Stimulated activated memory B cell treated with anti-CD40 and anti-IgM and Interleukin-4, amounts not matched to agents 10 μg/mL and 1 μg/mL and 100 μg/mL, for 72 hours (primary cell): ENCODE measurements at regions not wholly inside any gene's neighbourhood (a gene's known extent, or its start where the extent isn't known, plus 50 kb on each side); places are given as distances from the start of the nearest gene placed in this dataset.

ENCODE experiments used
- ATAC-seq: fragments of 150-1000 bp; cut with Tn5 transposase; 2 replicates; pipeline ENCODE4 v1.10.0; 2021
- H3K27ac Mint-ChIP-seq: one replicate; pipeline ENCODE4 v1.8.0; 2022; ENCODE audit warnings: mild to moderate bottlenecking, mixed read lengths
- H3K27me3 Mint-ChIP-seq: one replicate; pipeline ENCODE4 v1.8.0; 2022; ENCODE audit warnings: mixed read lengths
- H3K36me3 Mint-ChIP-seq: one replicate; pipeline ENCODE4 v1.8.0; 2022; ENCODE audit warnings: mixed read lengths
- H3K4me1 Mint-ChIP-seq: one replicate; pipeline ENCODE4 v1.8.0; 2022; ENCODE audit warnings: mixed read lengths
- H3K4me3 Mint-ChIP-seq: one replicate; pipeline ENCODE4 v1.8.0; 2022; ENCODE audit warnings: mild to moderate bottlenecking, moderate library complexity, mixed read lengths
- H3K9me3 Mint-ChIP-seq: one replicate; pipeline ENCODE4 v1.8.0; 2022; ENCODE audit warnings: mixed read lengths

DNA sequence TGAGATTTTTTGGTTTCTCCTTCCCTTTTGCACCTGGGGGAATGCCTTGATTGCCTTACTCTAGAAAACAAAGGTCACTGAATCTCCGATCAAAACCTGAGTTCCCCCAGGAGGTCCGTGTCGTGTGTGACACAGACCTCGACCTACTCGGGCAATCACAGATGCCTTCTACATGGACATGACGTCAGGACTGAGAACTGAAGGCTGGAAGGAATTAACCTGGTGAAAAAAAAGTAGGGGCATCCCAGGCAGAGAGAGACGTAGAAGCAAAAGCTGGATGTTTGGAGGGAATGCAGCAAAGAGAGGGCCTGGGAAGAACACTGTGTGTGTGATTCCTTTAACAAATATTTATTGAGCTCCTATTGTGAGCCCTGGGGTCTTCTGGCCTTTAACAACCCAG, 178.0 kb downstream of the PRDM2 start:
- Mint-ChIP-seq H3K36me3 (no peaks in the 10 kb centered on the region), H3K27ac (no peak overlapping the region), H3K27me3 (peaks cover 25% of the 10 kb centered on the region), H3K9me3 (peaks cover 3% of the 10 kb centered on the region), H3K4me1 (no peaks in the 10 kb centered on the region), H3K4me3 (no peak overlapping the region)
- no peak for ATAC-seq

DNA sequence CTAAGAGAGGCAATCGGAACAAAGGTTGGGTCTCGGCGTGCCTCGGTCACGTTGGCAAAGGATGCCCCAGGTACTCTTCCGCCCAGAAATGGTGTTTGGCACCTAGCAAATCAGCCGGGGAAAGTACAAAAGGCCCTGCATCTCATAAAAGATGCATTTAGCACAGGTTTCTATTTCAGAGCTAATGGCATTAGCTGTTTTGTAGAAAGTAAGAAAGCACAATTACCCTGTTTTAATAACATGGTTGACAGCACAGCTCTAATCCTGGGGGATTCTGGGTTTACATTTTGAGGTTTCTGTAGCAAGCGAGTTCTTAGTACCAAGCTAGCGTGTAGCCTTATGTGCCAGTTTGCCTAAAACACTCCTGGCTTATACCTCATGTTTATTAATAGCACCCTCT, 178.5 kb downstream of the PRDM2 start:
- no peaks in the 10 kb centered on the region for H3K4me1 Mint-ChIP-seq

DNA sequence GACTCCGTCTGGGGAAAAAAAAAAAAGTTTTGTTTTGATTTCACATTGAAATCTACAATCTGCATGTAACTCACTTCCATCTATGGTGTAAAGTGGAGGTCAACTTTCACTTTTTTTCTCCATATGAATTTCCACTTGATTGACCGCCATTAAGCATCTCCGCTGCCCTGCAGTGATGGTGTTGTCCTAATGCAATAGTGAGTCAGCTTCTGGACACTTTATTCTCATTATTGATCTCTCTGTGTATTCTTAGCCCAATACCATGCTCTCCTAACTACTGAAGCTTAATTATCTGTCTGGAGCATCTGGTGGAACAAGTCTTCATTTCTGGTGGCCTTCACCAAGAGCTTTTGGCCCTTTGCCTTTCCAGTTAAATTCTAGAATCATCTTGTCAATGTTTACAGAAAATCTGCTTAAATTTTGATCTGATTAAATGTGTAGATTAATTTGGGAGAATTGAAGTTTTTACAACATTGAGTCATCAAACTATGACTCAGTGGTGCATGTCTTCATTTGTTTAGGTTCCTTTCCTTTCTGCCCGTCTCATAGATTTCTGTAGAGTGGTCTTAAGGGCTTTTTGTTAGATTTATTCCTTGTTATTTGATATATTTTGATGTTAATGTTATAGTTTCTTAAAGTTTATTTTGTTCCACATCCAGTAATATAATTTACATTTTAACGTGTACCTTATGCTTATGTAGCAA, 181.5 kb downstream of the PRDM2 start:
- H3K36me3 Mint-ChIP-seq, result no peaks in the 10 kb centered on the region
- ATAC-seq, result no peak
- no peaks in the 10 kb centered on the region for H3K9me3 Mint-ChIP-seq
- peaks cover 26% of the 10 kb centered on the region for H3K27me3 Mint-ChIP-seq
- no peak overlapping the region for H3K27ac Mint-ChIP-seq
- no peak overlapping the region for H3K4me3 Mint-ChIP-seq
- no peaks in the 10 kb centered on the region for H3K4me1 Mint-ChIP-seq

More for the DNA sequence above, 178.5 kb downstream of the PRDM2 start:
- peaks cover 25% of the 10 kb centered on the region for H3K27me3 Mint-ChIP-seq
- peaks cover 3% of the 10 kb centered on the region for H3K9me3 Mint-ChIP-seq
- H3K36me3 Mint-ChIP-seq, result no peaks in the 10 kb centered on the region
- H3K4me3 Mint-ChIP-seq, result no peak overlapping the region
- H3K27ac Mint-ChIP-seq, result no peak overlapping the region
- ATAC-seq, result no peak

DNA sequence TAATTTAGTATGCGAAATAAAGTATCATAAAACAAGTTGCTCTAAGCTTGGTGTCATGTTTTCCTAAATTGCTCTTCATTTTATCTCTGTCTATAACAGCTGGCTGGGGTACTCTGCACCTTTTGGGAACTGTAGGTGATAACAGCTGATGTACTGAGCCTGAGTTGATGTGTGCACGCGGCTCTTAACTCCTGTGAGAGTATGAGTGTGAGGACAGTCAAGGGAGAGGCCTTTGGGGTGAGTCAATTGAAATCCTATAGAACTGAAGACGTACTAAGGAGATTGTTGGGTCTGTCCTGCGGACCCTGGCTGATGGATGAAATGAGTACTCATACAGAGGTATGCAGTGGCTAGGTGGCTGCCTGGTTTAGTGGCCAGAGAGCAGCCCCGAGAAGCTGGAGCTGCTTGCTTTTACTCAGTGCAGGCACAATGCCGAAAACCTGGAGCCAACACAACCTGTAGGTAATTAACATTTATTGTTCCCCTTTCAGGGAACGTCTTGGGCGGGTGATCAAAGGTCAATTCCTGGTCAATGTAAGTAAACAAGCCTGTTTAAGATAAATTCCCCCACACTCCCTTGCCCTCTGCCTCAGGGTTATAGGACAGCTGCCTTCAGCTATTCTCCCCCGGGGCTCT, 188.5 kb downstream of the PRDM2 start:
- Mint-ChIP-seq H3K27me3 (peaks cover 13% of the 10 kb centered on the region), H3K27ac (no peak overlapping the region), H3K36me3 (no peaks in the 10 kb centered on the region), H3K4me1 (no peaks in the 10 kb centered on the region), H3K4me3 (no peak overlapping the region), H3K9me3 (peaks cover 3% of the 10 kb centered on the region)
- ATAC-seq, result no peak

DNA sequence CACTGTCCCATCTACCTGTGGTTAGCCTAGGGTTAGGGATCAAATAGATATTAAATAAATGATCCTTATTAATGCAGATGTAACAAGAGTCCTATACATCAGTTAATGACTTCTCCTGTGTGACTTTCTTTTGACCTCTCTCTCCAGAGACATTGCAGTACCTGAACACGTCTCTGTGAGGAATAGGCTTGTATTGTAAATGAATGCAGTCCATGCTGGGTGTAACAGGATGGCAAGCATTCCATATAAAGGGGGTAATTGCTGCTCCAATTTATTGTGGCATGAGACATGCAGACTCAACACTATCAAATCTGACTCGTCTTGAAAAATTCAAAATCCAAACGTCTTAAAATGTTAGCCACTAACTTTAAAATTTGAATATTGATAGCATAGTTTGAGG, 189.5 kb downstream of the PRDM2 start:
- Mint-ChIP-seq H3K9me3 (peaks cover 3% of the 10 kb centered on the region), H3K27ac (no peak overlapping the region), H3K27me3 (peaks cover 23% of the 10 kb centered on the region), H3K4me1 (no peaks in the 10 kb centered on the region), H3K36me3 (no peaks in the 10 kb centered on the region), H3K4me3 (no peak overlapping the region)
- no peak for ATAC-seq

DNA sequence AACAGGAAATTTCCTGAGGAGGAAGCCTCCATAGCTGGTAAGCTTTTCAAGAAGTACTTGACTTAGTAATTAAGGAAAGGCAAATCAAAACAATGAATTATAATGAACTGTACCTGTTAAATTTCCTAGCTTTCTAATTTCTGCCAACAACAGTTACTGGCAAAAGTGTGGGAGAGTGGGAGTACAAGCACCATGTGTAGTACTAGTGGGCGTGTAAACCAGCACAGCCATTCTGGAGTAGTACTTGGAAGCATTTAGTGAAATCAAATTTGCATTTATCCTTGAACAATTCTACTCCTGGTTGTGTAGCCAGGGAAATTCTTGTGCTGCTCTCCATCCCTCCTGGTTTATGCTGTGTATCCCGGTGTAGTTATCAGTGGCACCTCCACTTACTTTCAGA, 190.8 kb downstream of the PRDM2 start:
- Mint-ChIP-seq H3K4me3 (no peak overlapping the region), H3K4me1 (no peaks in the 10 kb centered on the region), H3K9me3 (peaks cover 3% of the 10 kb centered on the region), H3K27ac (no peak overlapping the region), H3K36me3 (no peaks in the 10 kb centered on the region), H3K27me3 (peaks cover 24% of the 10 kb centered on the region)
- ATAC-seq, result no peak

DNA sequence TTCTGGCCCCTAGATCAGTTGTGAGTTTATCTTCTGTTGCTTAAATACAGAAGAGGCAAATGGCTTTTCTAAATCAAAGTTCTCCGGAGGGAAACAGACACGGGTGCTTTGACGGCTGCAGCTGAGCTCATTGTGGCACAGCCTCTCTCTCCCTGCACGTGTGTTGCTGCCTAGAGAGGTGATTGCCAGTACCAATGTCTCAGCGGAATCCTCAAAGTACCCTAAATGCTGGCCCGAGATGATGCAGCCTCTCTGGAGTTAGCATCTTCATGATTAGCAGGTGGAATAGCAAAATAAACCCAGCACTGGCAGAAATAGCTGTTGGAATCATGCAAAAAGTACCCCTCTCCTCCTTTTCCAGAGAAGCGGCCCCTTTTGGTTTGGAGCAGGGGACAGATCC, 192.2 kb downstream of the PRDM2 start:
- Mint-ChIP-seq H3K4me3 (no peak overlapping the region), H3K4me1 (no peaks in the 10 kb centered on the region), H3K27me3 (peaks cover 24% of the 10 kb centered on the region), H3K27ac (no peak overlapping the region), H3K36me3 (no peaks in the 10 kb centered on the region), H3K9me3 (peaks cover 3% of the 10 kb centered on the region)
- no peak for ATAC-seq

DNA sequence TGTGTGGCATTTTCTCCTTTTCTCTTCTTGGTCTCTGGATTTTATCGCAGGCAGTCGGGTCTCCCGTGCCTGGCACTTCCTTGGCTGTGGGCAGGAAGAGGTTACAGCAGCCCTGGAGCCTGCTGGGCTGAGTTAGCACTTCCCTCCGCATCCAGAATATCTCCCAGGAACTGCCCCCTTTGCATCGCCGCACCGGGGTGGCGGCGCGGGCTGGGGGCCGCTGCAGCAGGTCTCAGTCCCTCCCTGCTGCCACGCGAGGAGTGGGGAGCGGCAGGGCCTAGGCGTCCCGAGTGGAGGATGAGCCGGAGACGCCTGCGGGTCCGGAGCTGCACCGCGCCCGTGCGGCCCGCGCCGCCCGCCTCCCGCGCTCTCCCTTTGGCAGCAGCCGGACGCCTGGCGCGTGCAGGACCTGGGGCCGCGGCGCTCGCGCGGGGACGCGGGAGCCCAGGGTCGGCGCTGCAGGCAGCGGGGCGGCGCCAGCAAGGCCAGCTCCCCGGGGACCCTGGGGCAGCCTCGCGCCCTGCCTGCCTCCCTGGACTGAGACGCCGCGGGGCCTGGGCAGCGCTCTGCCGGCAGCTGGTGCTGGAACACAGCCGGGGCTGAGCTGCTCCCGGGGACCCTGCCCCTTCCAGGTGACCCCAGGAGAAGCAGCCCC, 192.8 kb downstream of the PRDM2 start:
- H3K27me3 Mint-ChIP-seq, result peaks cover 24% of the 10 kb centered on the region
- no peaks in the 10 kb centered on the region for H3K4me1 Mint-ChIP-seq
- H3K27ac Mint-ChIP-seq, result no peak overlapping the region
- no peaks in the 10 kb centered on the region for H3K36me3 Mint-ChIP-seq
- H3K9me3 Mint-ChIP-seq, result peaks cover 3% of the 10 kb centered on the region
- no peak for ATAC-seq
- H3K4me3 Mint-ChIP-seq, result no peak overlapping the region

DNA sequence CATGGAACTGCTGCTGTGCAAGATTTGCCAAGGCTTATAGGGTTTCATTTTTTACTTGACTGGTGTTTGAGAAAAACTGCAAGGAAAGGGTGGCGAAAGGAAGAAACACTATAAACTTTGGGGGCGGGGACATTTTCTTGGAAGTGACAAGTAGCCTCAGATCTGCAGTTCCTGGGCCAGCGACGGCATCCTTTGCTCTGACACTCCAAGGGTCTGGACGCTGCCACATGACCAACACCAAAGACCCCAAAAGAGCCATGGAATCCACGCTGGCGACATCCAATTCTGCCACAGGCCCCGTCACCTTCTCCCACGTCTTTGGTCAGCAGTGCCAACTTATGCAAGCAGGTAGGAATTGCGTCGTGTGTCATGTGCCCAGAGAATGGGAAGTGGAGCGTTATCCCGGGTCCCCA, 193.4 kb downstream of the PRDM2 start:
- ATAC-seq, result no peak
- H3K27ac Mint-ChIP-seq, result no peak overlapping the region
- H3K36me3 Mint-ChIP-seq, result no peaks in the 10 kb centered on the region
- H3K4me1 Mint-ChIP-seq, result no peaks in the 10 kb centered on the region
- H3K27me3 Mint-ChIP-seq, result peaks cover 24% of the 10 kb centered on the region
- peaks cover 3% of the 10 kb centered on the region for H3K9me3 Mint-ChIP-seq
- H3K4me3 Mint-ChIP-seq, result no peak overlapping the region

DNA sequence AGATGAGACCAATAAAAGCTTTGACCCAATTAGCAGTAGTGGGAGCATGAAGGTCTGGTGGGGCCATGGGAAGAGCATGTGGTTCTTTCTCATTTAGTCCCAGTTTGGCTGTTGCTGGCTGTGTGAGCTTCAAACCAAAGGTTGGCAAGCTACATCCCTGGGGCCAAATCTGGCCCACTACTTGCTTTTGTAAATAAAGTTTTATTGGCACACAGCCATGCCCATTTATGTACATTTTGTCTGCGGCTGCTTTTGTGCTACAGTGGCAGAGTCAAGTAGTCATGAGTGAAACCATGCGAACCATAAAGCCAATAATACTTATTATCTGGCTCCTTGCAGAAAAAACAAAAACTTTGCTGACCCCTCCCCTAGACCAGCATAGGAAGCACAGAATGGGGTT, 196.9 kb downstream of the PRDM2 start:
- Mint-ChIP-seq H3K4me3 (no peak overlapping the region), H3K27me3 (peaks cover 24% of the 10 kb centered on the region), H3K36me3 (no peaks in the 10 kb centered on the region), H3K4me1 (no peaks in the 10 kb centered on the region), H3K9me3 (no peaks in the 10 kb centered on the region), H3K27ac (no peak overlapping the region)
- ATAC-seq, result no peak

DNA sequence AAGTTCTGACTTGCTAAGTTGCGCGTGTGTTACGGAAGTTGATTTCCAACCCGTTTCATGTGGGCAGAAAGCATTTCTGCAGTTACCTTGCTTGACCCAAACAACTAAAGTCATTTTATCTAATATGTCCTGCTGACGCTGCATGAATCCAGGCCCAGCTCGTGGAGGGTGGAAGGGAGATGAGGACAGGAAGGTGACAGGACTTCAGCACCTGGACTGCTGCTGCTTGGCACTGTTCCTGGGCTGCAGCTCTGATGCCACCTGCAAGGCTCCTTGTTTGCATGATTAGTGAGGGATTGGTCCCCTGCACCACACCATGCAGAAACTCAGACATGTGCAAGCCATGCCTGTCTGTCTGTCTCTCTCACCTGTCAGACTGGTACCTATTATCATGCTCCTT, 198.4 kb downstream of the PRDM2 start:
- H3K9me3 Mint-ChIP-seq, result peaks cover under 1% of the 10 kb centered on the region
- H3K4me3 Mint-ChIP-seq, result no peak overlapping the region
- H3K27ac Mint-ChIP-seq, result no peak overlapping the region
- no peaks in the 10 kb centered on the region for H3K4me1 Mint-ChIP-seq
- peaks cover 20% of the 10 kb centered on the region for H3K27me3 Mint-ChIP-seq
- no peaks in the 10 kb centered on the region for H3K36me3 Mint-ChIP-seq
- ATAC-seq, result no peak

DNA sequence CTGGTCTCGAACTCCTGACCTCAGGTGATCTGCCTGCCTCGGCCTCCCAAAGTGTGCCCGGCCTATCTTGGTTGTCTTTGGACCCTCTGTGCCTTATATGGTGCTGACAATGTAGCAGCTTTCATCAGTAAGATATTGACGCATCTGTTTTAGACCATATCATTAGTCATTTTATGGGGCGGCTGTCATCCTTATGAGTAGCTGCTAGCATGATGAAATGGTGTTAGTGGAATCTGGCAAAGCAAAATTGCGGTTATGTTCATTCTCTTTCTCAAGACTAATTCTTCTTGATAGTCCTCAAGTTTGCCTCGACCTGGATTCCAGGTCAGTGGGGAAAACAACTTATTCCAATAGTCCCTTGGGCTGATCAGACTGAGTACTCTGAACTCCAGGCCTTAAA, 199.9 kb downstream of the PRDM2 start:
- Mint-ChIP-seq H3K9me3 (peaks cover 11% of the 10 kb centered on the region), H3K27ac (no peak overlapping the region)
- ATAC-seq, result no peak

DNA sequence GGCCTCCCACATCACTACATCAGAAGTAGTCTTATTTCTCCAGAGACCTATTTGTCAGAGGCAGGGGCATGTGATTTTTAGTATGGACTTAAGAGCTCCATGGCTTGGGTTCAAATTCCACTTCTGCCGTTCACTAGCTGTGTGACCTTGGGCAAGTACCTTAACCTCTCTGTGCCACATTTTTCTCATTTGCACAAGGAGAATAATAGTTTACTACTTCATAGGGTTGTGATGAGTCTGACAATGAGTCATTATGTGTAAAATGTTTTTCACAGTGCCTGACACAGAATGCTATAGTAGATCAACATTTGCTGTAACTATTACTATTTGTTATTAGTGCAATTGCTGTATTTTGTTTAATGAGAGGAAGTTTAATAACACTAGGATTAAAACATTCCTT, 200.6 kb downstream of the PRDM2 start:
- Mint-ChIP-seq H3K27ac (no peak overlapping the region), H3K9me3 (peaks cover 11% of the 10 kb centered on the region), H3K4me1 (no peaks in the 10 kb centered on the region), H3K36me3 (no peaks in the 10 kb centered on the region), H3K27me3 (no peaks in the 10 kb centered on the region), H3K4me3 (no peak overlapping the region)
- no peak for ATAC-seq

More for the DNA sequence above, 199.9 kb downstream of the PRDM2 start:
- Mint-ChIP-seq H3K4me3 (no peak overlapping the region), H3K36me3 (no peaks in the 10 kb centered on the region), H3K27me3 (peaks cover 6% of the 10 kb centered on the region), H3K4me1 (no peaks in the 10 kb centered on the region)

DNA sequence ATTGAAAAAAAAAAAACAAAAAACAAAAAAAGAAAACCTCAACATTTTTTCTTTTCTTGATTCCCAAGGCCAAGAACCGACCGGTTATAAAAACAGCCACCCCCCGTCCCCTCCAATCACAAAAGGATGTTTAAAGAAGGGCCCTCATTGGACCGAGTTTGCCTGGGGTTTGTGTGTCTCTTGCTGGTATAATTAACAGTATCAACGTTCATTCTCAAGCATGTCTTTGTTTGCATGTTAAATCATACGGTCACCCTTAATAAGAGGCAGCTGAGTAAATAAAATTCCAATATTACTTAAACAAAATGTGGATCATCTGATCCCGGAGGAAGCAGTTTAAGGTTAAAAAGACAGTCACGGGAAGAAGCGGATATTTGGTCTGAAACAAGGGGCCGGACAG, 201.1 kb downstream of the PRDM2 start:
- Mint-ChIP-seq H3K4me1 (no peaks in the 10 kb centered on the region), H3K4me3 (no peak overlapping the region), H3K9me3 (peaks cover 11% of the 10 kb centered on the region), H3K27me3 (no peaks in the 10 kb centered on the region), H3K27ac (no peak overlapping the region), H3K36me3 (no peaks in the 10 kb centered on the region)
- ATAC-seq, result no peak

DNA sequence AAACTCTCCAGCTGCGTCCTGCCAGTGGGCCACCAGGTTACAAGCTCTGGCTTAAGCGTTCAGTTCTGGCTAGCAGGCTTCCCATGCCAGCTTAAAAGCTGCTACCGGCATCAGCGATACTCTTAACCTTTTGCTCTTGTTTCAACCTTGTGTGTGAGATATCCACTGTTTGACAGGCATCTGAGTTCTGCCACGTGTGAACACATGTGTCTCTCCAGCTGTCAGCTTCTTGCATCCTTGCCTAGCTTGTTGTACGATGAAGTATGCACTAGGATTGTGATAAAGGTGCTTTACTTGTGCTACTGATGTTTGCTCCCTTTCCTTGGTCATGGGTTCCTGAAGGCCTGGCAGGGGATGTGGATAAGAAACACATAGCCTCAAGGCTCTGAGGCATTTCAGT, 201.6 kb downstream of the PRDM2 start:
- no peaks in the 10 kb centered on the region for H3K4me1 Mint-ChIP-seq
- ATAC-seq, result no peak
- H3K4me3 Mint-ChIP-seq, result no peak overlapping the region
- no peaks in the 10 kb centered on the region for H3K36me3 Mint-ChIP-seq
- peaks cover 11% of the 10 kb centered on the region for H3K9me3 Mint-ChIP-seq
- no peak overlapping the region for H3K27ac Mint-ChIP-seq
- no peaks in the 10 kb centered on the region for H3K27me3 Mint-ChIP-seq

DNA sequence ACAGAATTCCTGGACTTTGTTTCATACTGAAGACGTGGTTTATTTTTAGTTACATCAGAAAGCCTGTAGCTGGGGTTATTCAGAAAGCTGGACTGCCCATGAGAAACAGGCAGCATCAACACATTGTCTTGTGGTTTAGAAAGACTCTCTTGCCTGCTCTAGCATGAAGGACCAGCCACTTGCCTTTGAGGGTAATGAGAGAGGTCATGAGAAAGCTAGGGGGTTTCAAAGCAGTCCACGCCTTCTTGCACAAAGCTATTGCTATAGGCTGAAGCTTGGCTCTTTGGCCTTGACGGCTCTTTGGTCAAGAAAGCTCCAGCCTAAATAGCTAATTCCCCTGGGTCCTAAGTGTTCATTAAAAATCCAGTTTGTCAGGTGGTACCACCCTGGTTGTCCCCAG, 208.1 kb downstream of the PRDM2 start:
- peaks cover 9% of the 10 kb centered on the region for H3K4me1 Mint-ChIP-seq

More for the DNA sequence above, 208.1 kb downstream of the PRDM2 start:
- ATAC-seq, result peak; percentile 64
- no peaks in the 10 kb centered on the region for H3K36me3 Mint-ChIP-seq
- no peak overlapping the region for H3K4me3 Mint-ChIP-seq
- H3K27ac Mint-ChIP-seq, result no peak overlapping the region
- peaks cover 11% of the 10 kb centered on the region for H3K9me3 Mint-ChIP-seq
- H3K27me3 Mint-ChIP-seq, result no peaks in the 10 kb centered on the region
